ENCODE measurements at regions not wholly inside any gene's neighbourhood (a gene's known extent, or its start where the extent isn't known, plus 50 kb on each side); places are given as distances from the start of the nearest gene placed in this dataset.

DNA sequence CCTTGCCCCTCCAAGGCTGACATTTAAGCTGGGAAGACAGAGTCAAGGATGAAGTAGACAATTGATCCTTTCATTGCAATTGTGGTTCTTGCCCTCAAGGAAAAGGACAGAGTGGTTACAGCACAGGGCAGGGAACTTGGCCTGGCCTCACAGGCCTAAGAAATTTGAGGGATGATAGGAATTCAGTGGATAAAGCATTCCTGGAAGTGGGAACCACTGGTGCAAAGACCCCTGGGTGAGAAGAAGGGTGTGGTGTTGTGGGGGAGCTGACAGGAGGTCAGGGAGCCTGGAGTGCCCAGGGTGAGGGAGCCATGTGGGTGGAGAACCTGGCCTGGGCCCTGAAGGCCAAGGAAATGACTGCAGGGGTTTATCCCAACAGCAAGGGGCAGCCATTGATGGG lies 287.4 kb downstream of the UACA start:
- no peak for DNase-seq (ENCODE audit: low read depth in 1 of 2, low spot score in 1 of 2)

GRCh38 chr15:70475407-70475781 lies 288.0 kb downstream of the UACA start:
- no peak for DNase-seq (ENCODE audit: low read depth in 1 of 2, low spot score in 1 of 2)

DNA sequence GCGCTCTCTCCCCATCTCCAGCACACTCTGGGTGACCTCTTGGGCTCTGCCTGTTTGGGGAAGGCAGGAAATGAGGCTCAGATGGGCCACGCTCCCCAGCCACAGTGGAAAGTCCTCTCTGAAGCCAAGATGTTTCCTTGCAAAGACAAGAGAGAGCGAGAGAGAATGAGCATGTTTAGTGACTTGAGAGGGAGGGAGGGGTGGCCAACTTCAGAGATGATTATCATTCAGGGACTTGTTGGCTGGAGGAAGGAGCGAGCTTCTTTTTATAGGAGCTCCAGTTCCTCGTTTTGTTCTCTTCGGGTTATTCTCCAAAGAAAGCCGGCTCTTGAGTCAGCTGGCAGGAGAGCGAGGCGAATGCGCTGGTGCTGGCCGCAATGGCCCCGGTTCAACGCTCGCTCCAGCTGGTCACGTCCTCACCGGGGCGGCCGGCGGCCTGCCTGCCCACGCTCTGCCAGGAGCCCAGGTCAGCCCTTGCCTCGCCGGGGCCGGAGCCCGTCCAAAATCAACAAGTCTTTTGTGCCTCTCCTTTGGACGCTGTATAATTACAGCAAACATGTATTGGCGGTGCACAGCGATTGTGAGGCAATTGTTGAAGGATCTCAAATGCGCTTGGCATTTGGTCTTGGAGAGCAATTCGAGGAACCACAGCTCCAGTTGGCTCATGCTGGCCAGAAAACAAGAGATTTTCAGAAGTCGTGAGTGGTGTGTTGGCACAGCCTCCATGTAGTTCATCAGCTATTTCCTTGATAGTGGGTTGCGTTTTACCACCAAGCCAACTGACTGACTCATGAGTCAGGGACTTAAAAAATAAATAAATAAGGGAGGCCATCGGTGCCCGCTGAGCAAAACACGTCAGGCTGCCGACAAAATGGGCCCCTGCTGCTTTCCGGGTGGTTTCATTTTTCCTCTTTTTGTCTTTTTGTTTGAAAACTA lies 288.6 kb downstream of the UACA start:
- DNase-seq (ENCODE audit: low read depth in 1 of 2, low spot score in 1 of 2) = no peak

DNA sequence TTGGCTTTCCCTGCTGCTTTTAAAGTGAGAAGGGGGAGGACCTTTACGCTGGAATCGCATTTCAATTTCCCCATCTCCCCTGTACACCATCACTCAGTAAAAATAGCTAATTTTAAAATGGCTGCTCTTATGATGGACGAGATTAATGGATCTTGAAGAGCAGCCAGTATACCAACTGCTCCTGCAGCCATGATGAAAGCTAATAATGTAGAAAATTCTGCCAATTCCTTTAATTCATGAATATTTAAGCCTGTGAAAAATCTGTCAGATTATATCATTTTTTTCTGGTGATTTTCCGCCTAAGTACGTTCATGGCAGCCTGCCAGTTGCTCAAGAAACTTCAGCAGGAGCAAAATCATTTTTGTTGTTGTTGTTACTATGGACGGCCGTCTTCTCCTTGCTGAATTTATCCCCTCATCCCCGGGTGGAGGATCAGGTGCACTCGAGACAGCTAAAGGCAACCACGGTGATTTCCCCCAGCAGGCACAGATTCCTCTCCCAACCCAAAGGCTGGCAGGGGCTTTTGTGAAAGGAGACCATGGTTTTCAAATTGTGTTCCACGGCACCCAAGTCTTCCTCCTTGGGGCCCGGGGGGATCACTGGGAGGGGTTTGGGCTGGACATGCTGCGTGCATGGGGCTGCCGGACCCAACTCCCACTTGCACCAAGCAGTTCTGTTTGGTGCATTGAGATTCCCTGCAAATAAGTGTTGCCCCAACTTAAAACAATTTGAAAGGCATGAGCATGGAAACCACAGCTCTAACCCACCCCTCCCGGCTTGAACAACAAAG lies 289.6 kb downstream of the UACA start:
- DNase-seq (ENCODE audit: low read depth in 1 of 2, low spot score in 1 of 2) = no peak

- DNase-seq (ENCODE audit: low read depth in 1 of 2, low spot score in 1 of 2) = no peak
These were observed 291.8 kb downstream of the UACA start for GRCh38 chr15:70471517-70471916.

DNA sequence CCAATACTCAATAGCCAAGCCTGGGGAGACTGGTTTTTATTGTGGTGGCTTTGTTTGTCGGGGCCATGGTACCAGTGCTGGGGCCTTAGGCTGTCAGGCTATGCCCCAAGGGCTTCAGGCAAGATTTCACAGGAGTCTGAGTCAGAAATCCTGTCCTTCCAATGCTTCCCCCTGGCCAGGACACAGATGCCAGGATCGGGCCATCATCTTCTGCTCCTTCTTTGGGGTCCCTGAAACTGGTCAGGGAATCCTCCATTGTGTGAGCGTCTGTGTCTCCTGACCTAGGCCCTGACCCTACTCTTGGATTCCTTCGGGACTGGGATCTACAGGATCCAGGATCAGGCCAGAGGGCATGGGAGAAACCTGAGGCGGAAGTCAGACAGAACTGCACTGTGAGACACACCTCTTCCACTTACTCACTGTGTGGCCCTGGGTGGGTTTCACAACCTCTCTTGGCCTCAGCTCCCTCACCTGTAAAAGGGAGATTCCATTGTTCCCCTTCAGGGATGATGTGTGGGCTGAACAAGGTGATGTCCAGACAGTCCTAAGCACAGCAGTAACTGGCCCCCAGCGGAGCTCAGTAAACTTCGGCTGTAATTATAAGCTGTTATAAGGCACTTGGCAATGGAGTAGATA lies 292.7 kb downstream of the UACA start:
- no peak for DNase-seq (ENCODE audit: low read depth in 1 of 2, low spot score in 1 of 2)

GRCh38 chr15:70469651-70470555 lies 293.5 kb downstream of the UACA start:
- DNase-seq (ENCODE audit: low read depth in 1 of 2, low spot score in 1 of 2) = no peak

DNA sequence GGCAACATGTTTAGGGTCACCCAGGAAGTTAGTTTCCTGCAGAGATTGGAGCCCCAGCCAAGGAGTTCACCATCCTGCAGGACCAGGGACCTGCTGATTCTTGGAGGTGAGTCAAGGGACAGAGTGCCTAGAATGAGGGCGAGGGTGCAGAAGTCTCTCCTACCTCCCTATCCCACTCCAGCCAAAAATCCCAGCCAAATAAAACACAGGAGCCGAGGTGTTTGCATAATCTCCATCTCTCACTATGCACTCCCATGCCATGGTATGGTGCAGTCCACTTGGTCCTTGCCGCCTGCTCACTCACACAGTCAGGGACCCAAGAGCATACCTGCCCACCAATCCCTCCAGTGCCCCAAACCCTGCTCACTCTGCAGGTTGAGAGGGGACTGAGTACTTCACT lies 294.2 kb downstream of the UACA start:
- no peak for DNase-seq (ENCODE audit: low read depth in 1 of 2, low spot score in 1 of 2)

DNA sequence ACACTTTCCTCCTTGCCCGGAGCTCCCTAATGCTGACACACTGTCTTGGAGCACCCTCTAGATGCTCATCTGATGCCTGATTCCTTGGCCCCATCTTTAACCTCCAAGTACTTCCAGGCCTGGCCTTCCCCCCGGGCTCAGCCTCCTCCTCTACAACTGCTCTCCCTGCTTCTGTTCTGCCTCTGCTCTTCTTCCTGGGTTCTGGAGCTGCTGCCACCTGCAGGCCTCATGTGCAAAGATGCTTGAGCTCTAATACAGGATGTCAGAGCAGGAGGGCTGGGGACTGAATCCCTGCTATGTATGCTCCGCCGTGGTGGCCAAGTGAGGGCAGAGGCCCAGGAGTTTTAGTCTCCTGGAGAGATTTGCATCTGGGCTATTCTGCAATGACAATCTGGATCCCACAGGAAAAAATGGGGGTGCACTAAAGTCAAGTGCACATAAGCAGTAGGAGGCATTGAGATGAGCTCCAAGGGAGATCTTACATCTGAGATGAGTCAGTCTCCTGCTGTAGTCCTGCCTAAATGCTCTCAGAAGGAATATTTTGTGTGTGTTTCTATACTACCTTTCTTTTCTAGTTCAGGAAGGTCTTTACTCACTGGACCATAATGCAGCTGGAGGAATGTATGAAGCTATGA lies 296.3 kb downstream of the UACA start:
- DNase-seq (ENCODE audit: low read depth in 1 of 2, low spot score in 1 of 2) = no peak

DNA sequence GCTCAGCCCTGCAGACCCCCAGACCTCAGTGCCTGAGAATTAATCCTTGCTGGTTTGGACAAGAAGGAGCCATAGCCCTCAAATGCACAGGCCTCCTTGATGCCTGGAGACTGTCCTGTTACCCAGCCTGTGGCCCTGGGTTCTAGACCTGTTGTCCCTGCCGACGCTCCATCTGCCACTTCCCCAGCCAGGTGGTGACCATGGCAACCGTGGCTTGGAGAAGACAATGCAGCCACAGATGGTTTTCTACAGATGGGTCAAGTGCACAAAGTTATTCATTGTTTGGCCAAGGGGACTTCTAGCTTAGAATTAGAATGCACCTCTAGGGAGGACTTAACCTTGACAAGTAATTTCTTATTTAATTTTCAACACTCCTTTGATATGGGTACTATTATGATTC lies 297.1 kb downstream of the UACA start:
- no peak for DNase-seq (ENCODE audit: low read depth in 1 of 2, low spot score in 1 of 2)

DNA sequence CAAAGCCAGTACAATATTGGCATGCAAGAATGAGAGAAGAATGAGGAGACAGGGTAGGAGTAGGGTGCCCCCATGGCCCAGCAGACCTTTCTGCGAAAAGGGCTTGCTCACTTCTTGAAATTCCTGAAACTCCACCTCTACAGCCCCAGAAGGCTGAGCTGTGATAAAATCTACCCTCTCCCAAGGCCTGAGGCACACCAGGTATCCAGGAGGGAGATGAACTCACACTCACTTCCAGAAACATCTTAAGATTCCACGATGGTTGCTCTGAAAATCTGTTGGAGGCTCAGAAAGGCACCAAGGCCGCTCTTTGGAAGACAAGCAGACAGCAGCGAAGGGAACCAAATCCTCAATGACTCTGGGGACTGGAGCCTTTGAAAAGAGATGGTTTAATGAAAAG lies 297.5 kb downstream of the UACA start:
- no peak for DNase-seq (ENCODE audit: low read depth in 1 of 2, low spot score in 1 of 2)

- DNase-seq (ENCODE audit: low read depth in 1 of 2, low spot score in 1 of 2) = no peak
These were observed 299.9 kb downstream of the UACA start for GRCh38 chr15:70463453-70463834.

DNA sequence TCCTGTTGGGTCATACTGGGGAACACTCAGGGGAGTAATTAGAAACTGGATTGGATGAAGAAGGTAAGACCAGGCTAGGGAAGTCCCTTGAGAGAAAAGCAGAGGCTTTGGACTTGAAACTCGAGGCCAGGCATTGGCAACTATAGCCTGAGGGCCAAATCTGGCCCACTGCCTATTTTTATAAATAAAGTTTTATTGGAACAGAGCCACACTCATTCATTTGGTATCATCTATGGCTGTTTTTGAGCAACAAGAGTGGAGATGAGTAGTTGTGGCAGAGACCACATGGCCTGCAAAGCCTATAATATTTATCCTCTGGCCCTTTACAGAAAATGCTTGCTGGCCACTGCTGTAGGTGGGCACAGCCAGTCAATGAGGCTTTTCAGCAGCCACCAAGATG lies 301.4 kb downstream of the UACA start:
- no peak for DNase-seq (ENCODE audit: low read depth in 1 of 2, low spot score in 1 of 2)

GRCh38 chr15:70461017-70461416 lies 302.3 kb downstream of the UACA start:
- DNase-seq (ENCODE audit: low read depth in 1 of 2, low spot score in 1 of 2) = no peak

DNA sequence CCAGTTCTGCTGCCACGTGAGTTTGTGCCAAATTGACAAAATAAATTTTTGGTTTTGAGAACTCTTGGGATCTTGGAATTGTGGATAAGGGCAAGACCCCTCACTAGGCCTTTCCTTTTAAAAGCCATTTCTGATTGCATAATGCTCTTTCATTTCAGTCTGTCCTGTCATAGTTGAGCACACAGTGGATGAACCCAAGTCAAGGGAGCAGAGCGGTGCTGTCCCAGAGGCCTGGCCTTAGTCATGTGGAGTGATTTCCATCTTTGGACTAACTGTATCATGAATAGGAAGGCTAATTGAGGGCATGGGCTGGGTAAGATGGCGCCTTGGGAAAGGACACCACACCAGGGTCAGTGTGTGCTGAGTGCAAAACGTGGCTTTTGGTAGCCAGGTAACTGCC lies 304.0 kb downstream of the UACA start:
- DNase-seq (ENCODE audit: low read depth in 1 of 2, low spot score in 1 of 2) = no peak

DNA sequence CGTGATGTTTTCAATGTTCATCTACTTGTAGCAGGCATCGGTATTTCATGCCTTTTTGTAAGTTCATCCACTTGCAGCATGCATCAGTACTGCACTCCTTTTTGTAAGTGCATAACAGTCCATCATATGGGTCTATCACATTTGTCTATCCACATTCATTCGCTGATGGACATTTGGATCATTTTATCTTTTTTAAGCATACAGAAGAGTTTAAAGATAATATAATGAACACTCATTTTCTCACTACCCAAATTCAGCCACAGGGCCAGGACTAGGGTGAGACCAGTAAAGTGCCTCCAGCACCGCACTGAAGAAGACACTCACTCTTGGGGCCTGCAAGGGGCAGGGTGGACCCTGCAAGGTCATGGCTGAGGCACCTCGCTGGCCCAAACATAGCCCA lies 309.6 kb downstream of the UACA start:
- DNase-seq (ENCODE audit: low read depth in 1 of 2, low spot score in 1 of 2) = no peak

DNA sequence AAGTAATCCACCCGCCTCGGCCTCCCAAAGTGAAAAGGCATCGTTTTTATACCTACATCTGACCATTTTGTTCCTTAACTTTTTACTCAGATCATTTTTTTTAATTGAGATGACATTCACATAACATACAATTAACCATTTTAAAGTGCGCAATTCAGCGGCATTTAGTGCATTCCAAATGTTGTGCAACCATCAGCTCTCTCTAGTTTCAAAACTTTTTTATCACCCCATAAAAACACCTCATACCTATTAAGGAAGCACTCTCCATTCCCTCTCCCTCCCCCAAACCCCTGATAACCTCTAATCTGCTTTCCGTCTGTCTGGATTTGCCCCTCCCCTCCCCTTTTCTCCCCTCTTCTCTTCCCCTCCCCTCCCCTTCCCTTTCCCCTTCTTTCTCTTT lies 310.1 kb downstream of the UACA start:
- DNase-seq (ENCODE audit: low read depth in 1 of 2, low spot score in 1 of 2) = no peak

- no peak for DNase-seq (ENCODE audit: low read depth in 1 of 2, low spot score in 1 of 2)
These were observed 311.3 kb downstream of the UACA start for GRCh38 chr15:70451821-70452653.

GRCh38 chr15:70450142-70450443 lies 313.3 kb downstream of the UACA start:
- DNase-seq (ENCODE audit: low read depth in 1 of 2, low spot score in 1 of 2) = no peak

All from activated T-helper 1 cell treated with anti-CD3 and anti-CD28 coated beads, Interleukin-2, amount 50 U/mL, for 16 hours (primary cell).